KMS-11 (cell line): ENCODE measurements at regions not wholly inside any gene's neighbourhood (a gene's known extent, or its start where the extent isn't known, plus 50 kb on each side); places are given as distances from the start of the nearest gene placed in this dataset.

ENCODE experiments used
- H2AFZ ChIP-seq: fragments of 200-600 bp; sonication (generic); 2 replicates; pipeline ENCODE4 v1.6.1; 2016; ENCODE audit warnings: antibody characterized with exemption, mixed run types, low read depth
- H3K27ac ChIP-seq: fragments of 200-600 bp; sonication (generic); 2 replicates; pipeline ENCODE4 v1.6.1; 2016; ENCODE audit warnings: mild to moderate bottlenecking, mixed run types
- H3K27me3 ChIP-seq: fragments of 200-600 bp; sonication (generic); 2 replicates; pipeline ENCODE4 v1.6.1; 2017; ENCODE audit warnings: mild to moderate bottlenecking, low read depth, mixed run types, moderate library complexity; ENCODE audit not compliant: insufficient read depth
- H3K36me3 ChIP-seq: fragments of 200-600 bp; sonication (generic); 2 replicates; pipeline ENCODE4 v1.6.1; 2017; ENCODE audit warnings: mild to moderate bottlenecking, mixed run types; ENCODE audit not compliant: insufficient read depth
- H3K4me1 ChIP-seq: fragments of 200-600 bp; sonication (generic); 2 replicates; pipeline ENCODE4 v1.6.1; 2016; ENCODE audit warnings: mild to moderate bottlenecking, low read depth, mixed run types; ENCODE audit not compliant: poor library complexity, severe bottlenecking
- H3K4me2 ChIP-seq: fragments of 200-600 bp; sonication (generic); 2 replicates; pipeline ENCODE4 v1.7.0; 2016; ENCODE audit warnings: mild to moderate bottlenecking, mixed run types
- H3K4me3 ChIP-seq: fragments of 200-600 bp; sonication (generic); IDR thresholded peaks from 2 replicates; pipeline ENCODE4 v1.6.1; 2017; ENCODE audit warnings: low read depth, low read length, mixed read lengths; ENCODE audit not compliant: insufficient read depth
- H3K79me2 ChIP-seq: fragments of 200-600 bp; sonication (generic); 2 replicates; pipeline ENCODE4 v1.6.1; 2016; ENCODE audit warnings: low read depth, mixed run types; ENCODE audit not compliant: insufficient read depth
- H3K9ac ChIP-seq: fragments of 200-600 bp; sonication (generic); 2 replicates; pipeline ENCODE4 v1.6.1; 2016; ENCODE audit warnings: mild to moderate bottlenecking, mixed run types
- H4K20me1 ChIP-seq: fragments of 200-600 bp; sonication (generic); 2 replicates; pipeline ENCODE4 v1.6.1; 2016; ENCODE audit warnings: mild to moderate bottlenecking, mixed run types; ENCODE audit not compliant: insufficient read depth
- TF ChIP-seq, protein P1 (sequence below): fragments of 200-600 bp; sonication (generic); conservative IDR thresholded peaks from 2 replicates; pipeline ENCODE4 v1.6.1; 2017; ENCODE audit warnings: low read depth, mild to moderate bottlenecking, antibody characterized with exemption, low read length, moderate library complexity, mixed read lengths

DNA sequence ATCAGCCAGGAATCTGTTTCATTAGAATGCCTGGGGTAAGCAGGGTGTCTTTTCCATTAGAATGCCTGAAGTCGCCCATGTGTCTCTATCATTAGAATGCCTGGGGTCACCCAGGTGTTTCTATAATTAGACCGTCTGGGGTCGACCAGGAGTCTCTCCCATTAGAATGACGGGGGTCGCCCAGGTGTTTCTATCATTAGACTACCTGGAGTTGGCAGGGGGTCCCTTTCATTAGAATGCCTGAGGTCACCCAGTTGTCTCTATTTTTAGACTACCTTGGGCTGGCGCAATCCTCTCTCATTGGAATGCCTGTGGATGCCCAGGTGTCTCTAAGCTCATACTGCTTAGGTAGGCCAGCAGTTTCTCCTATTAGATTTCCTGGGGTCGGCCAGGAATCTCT, 1447.6 kb downstream of the UQCRFS1 start:
- TF ChIP-seq, protein P1, sequence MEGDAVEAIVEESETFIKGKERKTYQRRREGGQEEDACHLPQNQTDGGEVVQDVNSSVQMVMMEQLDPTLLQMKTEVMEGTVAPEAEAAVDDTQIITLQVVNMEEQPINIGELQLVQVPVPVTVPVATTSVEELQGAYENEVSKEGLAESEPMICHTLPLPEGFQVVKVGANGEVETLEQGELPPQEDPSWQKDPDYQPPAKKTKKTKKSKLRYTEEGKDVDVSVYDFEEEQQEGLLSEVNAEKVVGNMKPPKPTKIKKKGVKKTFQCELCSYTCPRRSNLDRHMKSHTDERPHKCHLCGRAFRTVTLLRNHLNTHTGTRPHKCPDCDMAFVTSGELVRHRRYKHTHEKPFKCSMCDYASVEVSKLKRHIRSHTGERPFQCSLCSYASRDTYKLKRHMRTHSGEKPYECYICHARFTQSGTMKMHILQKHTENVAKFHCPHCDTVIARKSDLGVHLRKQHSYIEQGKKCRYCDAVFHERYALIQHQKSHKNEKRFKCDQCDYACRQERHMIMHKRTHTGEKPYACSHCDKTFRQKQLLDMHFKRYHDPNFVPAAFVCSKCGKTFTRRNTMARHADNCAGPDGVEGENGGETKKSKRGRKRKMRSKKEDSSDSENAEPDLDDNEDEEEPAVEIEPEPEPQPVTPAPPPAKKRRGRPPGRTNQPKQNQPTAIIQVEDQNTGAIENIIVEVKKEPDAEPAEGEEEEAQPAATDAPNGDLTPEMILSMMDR: no peak
- Histone ChIP-seq H3K4me1 (no peaks in the 10 kb centered on the region), H3K27me3 (no peaks in the 10 kb centered on the region), H3K9ac (no peak overlapping the region), H3K4me3 (no peak overlapping the region), H3K27ac (no peak overlapping the region), H3K36me3 (no peaks in the 10 kb centered on the region), H3K4me2 (no peak overlapping the region), H4K20me1 (no peaks in the 10 kb centered on the region), H2AFZ (no peak overlapping the region), H3K79me2 (no peaks in the 10 kb centered on the region)

DNA sequence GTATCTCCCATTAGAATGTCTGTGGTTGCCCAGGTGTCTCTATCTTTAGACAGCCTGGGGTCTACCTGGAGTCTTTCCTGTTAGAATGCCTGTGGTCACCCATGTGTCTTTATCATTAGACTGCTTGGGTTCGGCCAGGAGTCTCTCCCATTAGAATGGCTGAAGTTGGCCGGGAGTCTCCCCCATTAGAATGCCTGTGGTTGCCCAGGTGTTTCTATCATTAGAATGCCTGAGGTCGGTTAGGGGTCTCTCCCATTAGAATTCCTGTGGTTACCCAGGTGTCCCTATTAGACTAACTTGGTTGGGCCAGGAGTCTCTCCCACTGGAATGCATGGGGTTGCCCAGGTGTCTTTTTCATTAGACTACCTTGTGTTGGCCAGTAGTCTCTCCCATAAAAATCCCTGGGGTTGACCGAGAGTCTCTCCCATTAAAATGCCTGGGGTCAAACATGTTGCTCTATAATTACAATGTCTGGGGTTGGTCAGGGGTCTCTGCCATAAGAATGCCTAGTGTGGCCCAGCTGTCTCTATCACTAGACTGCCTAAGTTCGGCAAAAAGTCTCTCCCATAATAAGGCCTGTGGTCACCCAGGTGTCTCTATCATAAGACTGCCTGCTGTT, 1448.7 kb downstream of the UQCRFS1 start:
- Histone ChIP-seq H4K20me1 (no peaks in the 10 kb centered on the region), H3K27ac (no peak overlapping the region), H3K9ac (no peak overlapping the region), H3K79me2 (no peaks in the 10 kb centered on the region), H2AFZ (no peak overlapping the region), H3K4me1 (no peaks in the 10 kb centered on the region), H3K4me2 (no peak overlapping the region), H3K4me3 (no peak overlapping the region), H3K27me3 (no peaks in the 10 kb centered on the region), H3K36me3 (no peaks in the 10 kb centered on the region)
- TF ChIP-seq, protein P1: no peak

DNA sequence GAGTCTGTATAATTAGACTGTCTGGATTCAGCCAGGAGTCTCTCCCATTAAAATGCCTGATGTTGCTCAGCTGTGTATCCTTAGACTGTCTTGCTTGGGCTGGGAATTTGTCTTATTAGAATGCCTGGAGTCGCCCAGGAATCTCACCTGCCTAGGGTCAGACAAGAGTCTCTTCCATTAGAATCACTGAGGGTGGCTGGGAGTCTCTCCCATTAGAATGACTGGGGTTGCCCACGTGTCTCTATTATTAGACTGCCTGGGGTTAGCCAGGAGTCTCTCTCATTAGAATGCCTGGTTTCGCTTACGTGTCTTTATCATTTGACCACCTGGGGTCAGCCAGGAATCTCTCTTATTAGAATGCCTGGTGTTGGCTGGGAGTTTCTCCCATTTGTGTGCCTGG, 1450.0 kb downstream of the UQCRFS1 start:
- Histone ChIP-seq H3K4me3 (no peak overlapping the region), H3K4me2 (no peak overlapping the region), H3K9ac (no peak overlapping the region), H4K20me1 (no peaks in the 10 kb centered on the region), H3K27me3 (no peaks in the 10 kb centered on the region), H3K79me2 (no peaks in the 10 kb centered on the region), H3K27ac (no peak overlapping the region), H3K36me3 (no peaks in the 10 kb centered on the region), H3K4me1 (no peaks in the 10 kb centered on the region), H2AFZ (no peak overlapping the region)
- TF ChIP-seq, protein P1: no peak

DNA sequence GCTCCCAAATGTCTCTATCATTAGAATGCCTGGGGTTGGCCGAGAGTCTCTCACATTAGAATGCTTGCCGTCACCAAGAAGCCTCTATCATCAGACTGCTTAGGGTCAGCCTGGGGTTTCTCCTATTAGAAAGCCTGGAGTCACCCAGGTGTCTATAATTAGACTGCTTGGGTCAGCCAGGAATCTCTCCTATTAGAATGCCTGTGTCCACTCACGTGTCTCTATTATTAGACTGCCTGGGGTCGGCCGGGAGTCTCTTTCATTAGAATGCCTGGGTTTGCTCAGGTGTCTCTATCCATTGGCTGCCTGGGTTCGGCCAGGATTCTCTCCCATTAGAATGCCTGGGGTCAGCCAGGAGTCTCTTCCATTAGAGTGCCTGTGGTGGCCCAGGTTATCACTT, 1453.1 kb downstream of the UQCRFS1 start:
- Histone ChIP-seq H3K4me3 (no peak overlapping the region), H3K27ac (no peak overlapping the region), H2AFZ (no peak overlapping the region), H4K20me1 (no peaks in the 10 kb centered on the region), H3K9ac (no peak overlapping the region), H3K36me3 (no peaks in the 10 kb centered on the region), H3K79me2 (no peaks in the 10 kb centered on the region), H3K27me3 (no peaks in the 10 kb centered on the region), H3K4me2 (no peak overlapping the region), H3K4me1 (no peaks in the 10 kb centered on the region)
- TF ChIP-seq, protein P1: no peak
